ENCODE measurements at regions not wholly inside any gene's neighbourhood (a gene's known extent, or its start where the extent isn't known, plus 50 kb on each side); places are given as distances from the start of the nearest gene placed in this dataset.

DNA sequence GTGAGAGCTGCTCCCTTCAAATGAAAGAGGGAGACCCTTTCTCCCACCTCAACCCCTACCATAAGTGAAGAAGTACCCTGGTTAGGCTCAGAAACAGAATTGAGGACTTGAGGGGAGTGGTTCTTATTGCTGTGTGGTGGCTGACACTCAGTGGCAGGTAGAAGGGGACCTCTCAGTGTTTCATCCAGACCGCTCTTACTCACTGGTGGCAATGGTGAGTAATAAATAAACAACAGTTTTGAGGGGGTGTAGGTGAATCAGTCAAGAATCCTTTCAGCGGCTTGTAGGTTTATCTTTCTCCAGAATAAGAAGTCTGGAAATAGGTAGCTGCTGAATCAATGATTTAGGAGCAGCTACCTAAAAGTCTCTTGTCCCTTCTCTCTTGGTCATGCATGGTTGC lies 403.4 kb upstream of the B3GAT1 start:
- TF ChIP-seq, protein P1, sequence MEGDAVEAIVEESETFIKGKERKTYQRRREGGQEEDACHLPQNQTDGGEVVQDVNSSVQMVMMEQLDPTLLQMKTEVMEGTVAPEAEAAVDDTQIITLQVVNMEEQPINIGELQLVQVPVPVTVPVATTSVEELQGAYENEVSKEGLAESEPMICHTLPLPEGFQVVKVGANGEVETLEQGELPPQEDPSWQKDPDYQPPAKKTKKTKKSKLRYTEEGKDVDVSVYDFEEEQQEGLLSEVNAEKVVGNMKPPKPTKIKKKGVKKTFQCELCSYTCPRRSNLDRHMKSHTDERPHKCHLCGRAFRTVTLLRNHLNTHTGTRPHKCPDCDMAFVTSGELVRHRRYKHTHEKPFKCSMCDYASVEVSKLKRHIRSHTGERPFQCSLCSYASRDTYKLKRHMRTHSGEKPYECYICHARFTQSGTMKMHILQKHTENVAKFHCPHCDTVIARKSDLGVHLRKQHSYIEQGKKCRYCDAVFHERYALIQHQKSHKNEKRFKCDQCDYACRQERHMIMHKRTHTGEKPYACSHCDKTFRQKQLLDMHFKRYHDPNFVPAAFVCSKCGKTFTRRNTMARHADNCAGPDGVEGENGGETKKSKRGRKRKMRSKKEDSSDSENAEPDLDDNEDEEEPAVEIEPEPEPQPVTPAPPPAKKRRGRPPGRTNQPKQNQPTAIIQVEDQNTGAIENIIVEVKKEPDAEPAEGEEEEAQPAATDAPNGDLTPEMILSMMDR (IDR thresholded peaks at IDR 0.05 in 2 of 3, conservative IDR thresholded peaks at IDR 0.05 in 1 of 3; ENCODE audit: borderline replicate concordance in 1 of 3, insufficient read depth in 1 of 3, low read depth in 2 of 3, low read length in 2 of 3), result no peak
- no peak for TF ChIP-seq POLR2A (IDR thresholded peaks at IDR 0.05; ENCODE audit: borderline replicate concordance, extremely low read depth, insufficient read depth, insufficient read length)
- TF ChIP-seq JUND (IDR thresholded peaks at IDR 0.05), result peak; percentile 59
- peak; percentile 12; the same call in 1 of the 2 replicates for TF ChIP-seq RAD21 (IDR thresholded peaks at IDR 0.05; ENCODE audit: low read depth)
- TF ChIP-seq EZH2 (IDR thresholded peaks at IDR 0.05), result no peak
- TF ChIP-seq TCF7L2 (IDR thresholded peaks at IDR 0.05; ENCODE audit: borderline replicate concordance, extremely low read depth, insufficient read depth, insufficient read length), result no peak
- TF ChIP-seq ZNF274 (IDR thresholded peaks at IDR 0.05; ENCODE audit: low read depth, low read length), result no peak
- no peak for TF ChIP-seq ZBTB33 (IDR thresholded peaks at IDR 0.05; ENCODE audit: extremely low read depth, insufficient replicate concordance, low read length)
- TF ChIP-seq POLR2AphosphoS5 (IDR thresholded peaks at IDR 0.05; ENCODE audit: low read depth, low read length), result no peak
- no peak for TF ChIP-seq CEBPB (IDR thresholded peaks at IDR 0.05; ENCODE audit: low read depth)
- TF ChIP-seq, protein P2, sequence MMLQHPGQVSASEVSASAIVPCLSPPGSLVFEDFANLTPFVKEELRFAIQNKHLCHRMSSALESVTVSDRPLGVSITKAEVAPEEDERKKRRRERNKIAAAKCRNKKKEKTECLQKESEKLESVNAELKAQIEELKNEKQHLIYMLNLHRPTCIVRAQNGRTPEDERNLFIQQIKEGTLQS (IDR thresholded peaks at IDR 0.05), result no peak
- no peak for TF ChIP-seq REST (IDR thresholded peaks at IDR 0.05; ENCODE audit: low read depth)

Measured in HCT116 (cell line).